Skeletal muscle satellite cell (primary cell): ENCODE measurements at regions not wholly inside any gene's neighbourhood (a gene's known extent, or its start where the extent isn't known, plus 50 kb on each side); places are given as distances from the start of the nearest gene placed in this dataset.

Source experiments
- H3K27me3 ChIP-seq: 2 replicates; pipeline ENCODE4 v1.7.0; 2013; ENCODE audit warnings: low read length; ENCODE audit not compliant: control insufficient read depth, insufficient read depth
- H3K36me3 ChIP-seq: 2 replicates; pipeline ENCODE4 v1.7.0; 2013; ENCODE audit warnings: mild to moderate bottlenecking, control low read depth, low read length; ENCODE audit not compliant: insufficient read depth
- H3K4me1 ChIP-seq: 2 replicates; pipeline ENCODE4 v1.7.0; 2013; ENCODE audit warnings: low read length; ENCODE audit not compliant: control insufficient read depth, insufficient read depth
- H3K4me2 ChIP-seq: 2 replicates; pipeline ENCODE4 v1.7.0; 2013; ENCODE audit warnings: mild to moderate bottlenecking, low read length
- H3K4me3 ChIP-seq: 2 replicates; pipeline ENCODE4 v1.7.0; 2013; ENCODE audit warnings: low read length
- H3K9ac ChIP-seq: 2 replicates; pipeline ENCODE4 v1.7.0; 2013; ENCODE audit warnings: mild to moderate bottlenecking, low read depth, low read length, moderate library complexity
- H3K9me3 ChIP-seq: replicated peaks from 2 replicates; pipeline ENCODE4 v1.7.0; 2013; ENCODE audit warnings: mild to moderate bottlenecking, control low read depth, low read length

DNA sequence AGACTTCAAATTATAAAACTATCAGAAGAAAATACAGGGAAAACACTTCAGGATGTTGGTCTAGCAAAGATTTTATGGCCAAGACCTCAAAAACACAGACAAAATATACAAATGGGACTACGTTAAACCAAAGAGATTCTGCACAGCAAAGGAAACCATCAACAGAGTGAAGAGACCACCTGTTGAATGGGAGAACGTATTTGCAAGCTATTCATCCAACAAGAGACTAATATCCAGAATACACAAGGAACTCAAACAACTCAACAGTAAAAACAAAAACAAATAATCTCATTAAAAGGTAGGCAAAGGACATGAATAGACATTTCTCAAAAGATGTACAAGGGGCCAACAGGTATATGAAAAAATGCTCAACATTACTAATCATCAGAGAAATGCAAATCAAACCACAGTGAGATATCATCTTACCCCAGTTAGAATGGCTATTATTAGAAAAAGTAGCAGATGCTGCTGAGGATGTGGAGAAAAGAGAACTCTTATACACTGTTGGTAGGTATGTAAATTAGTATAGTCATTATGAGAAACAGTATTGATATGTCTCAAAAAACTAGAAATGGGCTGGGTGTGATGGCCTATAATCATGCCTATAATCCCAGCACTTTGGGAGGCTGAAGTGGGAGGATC, 112.6 kb downstream of the LRIG2 start:
- H3K27me3 ChIP-seq: peaks cover 49% of the 10 kb centered on the region
- H3K4me2 ChIP-seq: no peak overlapping the region
- no peaks in the 10 kb centered on the region for H3K36me3 ChIP-seq
- no peak overlapping the region for H3K9ac ChIP-seq
- H3K9me3 ChIP-seq: no peaks in the 10 kb centered on the region
- H3K4me1 ChIP-seq: no peaks in the 10 kb centered on the region
- no peak overlapping the region for H3K4me3 ChIP-seq

DNA sequence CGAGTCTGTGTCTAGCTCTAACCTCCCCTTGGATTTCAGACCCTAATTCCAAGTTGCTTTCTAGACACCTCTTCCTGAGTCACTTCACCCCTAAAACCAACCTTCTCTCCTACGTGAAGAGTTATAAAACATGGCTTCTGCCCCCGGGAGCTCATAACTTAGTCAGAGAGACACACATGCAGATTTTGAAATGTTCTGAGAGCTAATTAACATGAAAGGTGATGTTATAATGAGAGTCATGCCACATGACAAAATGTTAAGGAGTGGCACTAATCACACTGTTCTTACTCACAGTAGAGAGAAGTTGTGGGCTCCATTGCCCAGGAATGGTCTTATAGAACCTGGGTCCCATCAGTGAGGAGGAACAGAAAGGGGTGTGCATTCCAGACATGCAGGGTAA, 117.1 kb downstream of the LRIG2 start:
- Histone ChIP-seq H3K4me3 (no peak overlapping the region), H3K4me1 (no peaks in the 10 kb centered on the region), H3K27me3 (peaks cover 34% of the 10 kb centered on the region), H3K9me3 (no peaks in the 10 kb centered on the region), H3K36me3 (no peaks in the 10 kb centered on the region), H3K9ac (no peak overlapping the region), H3K4me2 (no peak overlapping the region)

DNA sequence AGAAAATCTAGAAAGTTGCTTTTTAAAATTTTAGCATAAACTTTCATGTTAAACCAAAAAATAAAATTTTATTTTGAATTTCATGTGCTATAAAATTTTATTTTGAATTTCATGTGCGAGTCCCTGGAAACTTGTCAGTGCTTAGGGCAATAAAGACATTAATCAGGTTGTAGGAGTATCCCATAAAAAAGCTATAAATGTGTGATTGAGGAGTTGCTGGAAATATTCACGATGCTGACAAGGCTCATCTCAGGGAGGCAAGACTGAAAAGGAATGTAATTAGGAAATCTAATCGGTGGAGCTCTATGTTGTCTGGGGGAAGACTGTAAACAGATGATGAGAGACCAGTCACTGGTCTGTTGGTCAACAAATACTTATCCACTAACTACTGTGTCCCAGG, 117.9 kb downstream of the LRIG2 start:
- Histone ChIP-seq H3K4me3 (no peak overlapping the region), H3K4me2 (no peak overlapping the region), H3K27me3 (peaks cover 31% of the 10 kb centered on the region), H3K4me1 (no peaks in the 10 kb centered on the region), H3K9me3 (no peaks in the 10 kb centered on the region), H3K36me3 (no peaks in the 10 kb centered on the region), H3K9ac (no peak overlapping the region)

DNA sequence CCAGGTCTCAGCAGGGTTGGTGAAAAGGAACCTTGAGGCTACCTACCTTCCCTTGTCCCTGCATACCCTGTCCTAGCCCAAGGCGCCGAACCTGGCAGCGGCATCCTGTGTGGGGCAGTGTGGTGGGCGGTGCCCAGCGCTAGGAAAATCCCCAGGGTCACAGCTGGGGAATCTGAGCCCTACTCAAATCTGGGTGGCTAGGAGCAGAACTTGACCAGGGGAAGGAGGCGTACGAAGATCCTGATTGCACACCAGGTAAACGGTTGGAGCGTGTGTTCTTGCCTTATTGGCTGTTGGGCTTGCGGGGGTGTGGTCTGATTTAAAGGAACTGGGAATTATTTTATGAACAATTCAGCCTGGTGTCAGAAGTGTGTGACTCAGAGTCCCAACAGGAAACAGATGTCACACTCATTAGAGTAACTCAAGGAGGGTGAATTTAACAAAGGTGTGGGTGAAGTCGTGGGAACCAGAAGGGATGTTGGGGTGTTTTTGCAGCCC, 118.6 kb downstream of the LRIG2 start:
- no peak overlapping the region for H3K4me2 ChIP-seq
- H3K9ac ChIP-seq: no peak overlapping the region
- H3K9me3 ChIP-seq: no peaks in the 10 kb centered on the region
- H3K4me3 ChIP-seq: no peak overlapping the region
- no peaks in the 10 kb centered on the region for H3K4me1 ChIP-seq
- peaks cover 35% of the 10 kb centered on the region for H3K27me3 ChIP-seq
- no peaks in the 10 kb centered on the region for H3K36me3 ChIP-seq

DNA sequence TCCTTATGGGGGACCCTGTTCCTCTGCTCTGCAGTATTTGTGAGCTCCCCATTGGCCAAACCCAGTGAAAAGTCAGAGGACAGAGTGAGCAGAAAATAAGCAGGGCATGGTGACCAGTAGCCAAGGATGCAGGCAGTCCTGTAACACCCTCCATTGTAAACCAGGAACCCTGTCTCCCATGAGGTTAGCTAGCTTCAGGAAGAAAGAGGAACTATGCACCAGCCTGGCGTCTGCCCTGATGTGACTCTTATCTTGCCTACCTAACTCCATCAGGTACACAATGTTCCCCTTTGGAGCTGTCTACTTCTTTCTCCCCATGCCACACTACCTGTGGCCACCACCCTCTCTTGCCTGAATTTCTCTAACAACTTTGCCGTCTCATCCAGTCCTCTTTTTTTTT, 119.2 kb downstream of the LRIG2 start:
- Histone ChIP-seq H3K9ac (no peak overlapping the region), H3K9me3 (no peaks in the 10 kb centered on the region), H3K27me3 (peaks cover 41% of the 10 kb centered on the region), H3K4me3 (no peak overlapping the region), H3K4me2 (no peak overlapping the region), H3K36me3 (no peaks in the 10 kb centered on the region), H3K4me1 (no peaks in the 10 kb centered on the region)

DNA sequence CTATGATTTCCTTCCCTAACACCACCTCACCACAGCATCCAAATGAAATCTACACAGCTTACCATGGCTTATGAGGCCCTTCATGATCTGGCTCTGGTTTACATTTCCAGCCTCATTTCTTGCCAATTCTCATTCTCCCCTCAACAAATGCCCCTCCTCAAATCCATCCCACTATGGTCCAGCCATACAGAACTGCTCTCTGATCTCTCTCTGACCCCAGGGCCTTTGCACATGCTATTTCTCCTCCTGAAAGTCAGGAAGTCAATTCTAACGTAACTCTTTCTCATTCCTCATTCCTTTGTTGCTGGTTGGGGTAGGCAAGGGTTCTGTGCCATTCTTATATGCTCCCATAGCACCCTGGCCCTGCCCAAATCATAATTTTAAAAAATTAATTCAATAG, 120.0 kb downstream of the LRIG2 start:
- peaks cover 39% of the 10 kb centered on the region for H3K27me3 ChIP-seq
- no peak overlapping the region for H3K9ac ChIP-seq
- H3K4me2 ChIP-seq: no peak overlapping the region
- no peaks in the 10 kb centered on the region for H3K9me3 ChIP-seq
- H3K4me1 ChIP-seq: no peaks in the 10 kb centered on the region
- no peak overlapping the region for H3K4me3 ChIP-seq
- no peaks in the 10 kb centered on the region for H3K36me3 ChIP-seq

DNA sequence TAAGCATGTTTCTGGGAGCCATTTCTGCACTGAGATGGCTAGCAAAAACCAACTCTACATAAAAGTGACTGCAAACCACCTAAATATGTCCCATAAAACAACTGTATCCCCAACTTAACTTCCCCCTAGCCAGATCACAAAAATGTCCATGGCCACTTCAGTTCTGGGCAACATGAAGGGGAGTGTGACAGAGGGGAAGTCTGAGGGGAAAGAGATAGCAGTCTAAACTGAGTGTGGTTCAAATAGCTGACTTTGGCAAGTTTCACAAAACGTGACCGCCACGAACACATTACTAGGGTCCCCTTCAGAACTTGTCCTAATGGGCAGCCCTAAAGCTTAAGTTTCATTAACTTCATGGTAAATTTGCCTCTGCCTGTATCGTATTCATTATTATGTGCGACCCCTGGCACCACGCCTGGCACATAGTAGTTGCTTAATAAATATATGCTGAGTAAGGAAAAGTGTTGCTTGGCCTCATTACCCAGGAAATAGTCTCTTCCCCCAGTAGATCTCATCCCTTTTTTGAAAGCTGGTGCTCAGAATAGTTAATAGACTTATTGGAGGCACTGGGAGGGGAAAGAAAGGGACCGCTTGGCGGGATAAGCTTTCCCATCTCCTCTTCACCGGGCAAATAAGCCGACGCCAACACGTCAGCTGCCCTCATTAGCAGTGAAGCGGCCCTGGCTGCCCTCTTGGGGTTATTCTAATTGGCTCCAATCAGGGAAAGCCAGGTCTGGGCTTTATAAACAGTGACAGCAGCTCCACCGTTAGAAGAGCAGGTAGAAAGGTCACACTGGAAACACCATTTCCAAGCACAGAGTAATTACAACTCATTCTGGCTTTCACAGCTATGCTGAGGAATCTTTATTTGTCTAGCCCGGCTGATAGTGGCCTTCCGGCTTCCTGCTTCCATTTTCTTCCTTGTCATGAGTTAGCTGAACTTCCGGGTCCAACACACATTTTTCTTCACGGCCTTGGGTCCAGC, 122.1 kb downstream of the LRIG2 start:
- H3K9ac ChIP-seq: no peak overlapping the region
- H3K9me3 ChIP-seq: no peaks in the 10 kb centered on the region
- no peaks in the 10 kb centered on the region for H3K36me3 ChIP-seq
- H3K4me2 ChIP-seq: no peak overlapping the region
- no peak overlapping the region for H3K4me3 ChIP-seq
- H3K27me3 ChIP-seq: peaks cover 28% of the 10 kb centered on the region
- H3K4me1 ChIP-seq: no peaks in the 10 kb centered on the region

DNA sequence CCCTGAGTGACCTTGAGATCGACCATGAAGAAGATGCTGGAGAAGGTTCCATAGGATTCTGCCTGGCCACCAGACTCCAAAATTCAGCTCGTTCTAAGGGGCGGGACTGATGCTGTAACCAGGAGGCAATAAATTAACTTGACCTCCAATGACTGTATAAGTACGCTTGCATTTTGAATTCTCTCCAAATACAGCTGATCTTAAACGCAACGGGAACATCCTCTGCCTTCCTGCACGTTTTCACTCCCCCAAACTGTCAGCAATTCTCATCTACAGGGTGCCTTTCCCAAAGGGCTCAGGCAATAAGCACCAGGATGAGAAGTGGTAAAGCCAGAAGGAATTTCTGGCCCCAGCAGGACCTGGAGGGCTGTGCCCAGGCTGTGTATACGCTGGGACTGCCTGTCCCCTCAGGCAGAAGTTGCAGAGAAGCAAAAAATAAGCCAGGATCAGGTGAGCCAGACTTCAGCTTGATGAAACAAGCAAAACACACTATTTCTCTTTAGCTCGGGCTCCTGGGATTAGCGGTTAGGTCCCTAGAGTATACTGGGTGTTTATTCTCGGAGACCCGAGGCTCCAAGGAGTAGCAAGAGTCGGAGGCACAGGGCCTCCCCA, 124.8 kb downstream of the LRIG2 start:
- Histone ChIP-seq H3K9me3 (no peaks in the 10 kb centered on the region), H3K4me2 (no peak overlapping the region), H3K36me3 (no peaks in the 10 kb centered on the region), H3K4me1 (no peaks in the 10 kb centered on the region), H3K4me3 (no peak overlapping the region), H3K27me3 (peaks cover 22% of the 10 kb centered on the region), H3K9ac (no peak overlapping the region)

DNA sequence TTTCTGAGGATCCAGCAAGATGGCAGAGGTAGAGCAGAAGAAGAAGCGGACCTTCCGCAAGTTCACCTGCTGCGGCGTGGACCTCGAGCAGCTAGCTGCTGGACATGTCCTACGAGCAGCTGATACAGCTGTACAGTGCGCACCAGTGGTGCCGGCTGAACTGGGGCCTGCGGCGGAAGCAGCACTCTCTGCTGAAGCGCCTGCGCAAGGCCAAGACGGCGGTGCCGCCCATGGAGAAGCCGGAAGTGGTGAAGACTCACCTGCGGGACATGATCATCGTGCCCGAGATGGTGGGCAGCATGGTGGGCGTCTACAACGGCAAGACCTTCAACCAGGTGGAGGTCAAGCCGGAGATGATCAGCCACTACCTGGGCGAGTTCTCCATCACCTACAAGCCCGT, 125.8 kb downstream of the LRIG2 start:
- H3K4me1 ChIP-seq: no peaks in the 10 kb centered on the region
- H3K9ac ChIP-seq: no peak overlapping the region
- peaks cover 22% of the 10 kb centered on the region for H3K27me3 ChIP-seq
- no peak overlapping the region for H3K4me3 ChIP-seq
- H3K9me3 ChIP-seq: no peaks in the 10 kb centered on the region
- H3K4me2 ChIP-seq: no peak overlapping the region
- H3K36me3 ChIP-seq: no peaks in the 10 kb centered on the region

DNA sequence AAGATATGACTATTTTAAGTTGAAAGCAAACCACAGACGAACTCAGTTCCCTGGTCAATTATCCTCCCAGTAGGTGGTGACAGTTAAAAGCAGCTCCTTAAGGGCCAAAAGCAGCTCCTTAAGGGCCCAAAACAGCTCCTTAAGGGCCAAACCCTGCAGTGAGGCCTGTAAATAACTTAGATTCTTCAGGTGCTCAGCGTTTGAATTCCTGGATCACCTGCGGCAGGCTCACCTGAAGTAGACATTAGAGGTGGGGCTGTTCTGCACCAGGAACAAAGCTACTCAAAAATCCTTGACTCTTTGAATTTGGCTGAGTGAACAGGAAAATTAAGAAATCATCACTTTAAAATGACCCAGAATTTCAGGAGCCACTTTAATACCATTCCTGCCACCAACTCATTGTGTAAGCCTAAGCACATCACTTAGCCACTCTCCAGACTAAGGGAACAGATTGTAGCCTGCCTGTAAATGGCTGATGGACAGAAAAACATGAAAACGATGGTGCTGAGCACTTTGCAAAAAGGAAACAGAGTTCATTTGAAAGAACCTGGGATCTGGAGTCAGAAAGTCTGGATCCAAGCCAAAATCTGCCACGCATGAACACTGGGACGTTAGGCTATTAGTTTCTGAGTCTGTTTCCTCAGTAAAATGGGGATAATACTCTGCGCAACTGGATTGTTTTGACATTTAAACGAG, 126.9 kb downstream of the LRIG2 start:
- no peaks in the 10 kb centered on the region for H3K36me3 ChIP-seq
- peaks cover 17% of the 10 kb centered on the region for H3K27me3 ChIP-seq
- no peak overlapping the region for H3K4me3 ChIP-seq
- no peak overlapping the region for H3K4me2 ChIP-seq
- H3K9me3 ChIP-seq: no peaks in the 10 kb centered on the region
- no peaks in the 10 kb centered on the region for H3K4me1 ChIP-seq
- no peak overlapping the region for H3K9ac ChIP-seq

DNA sequence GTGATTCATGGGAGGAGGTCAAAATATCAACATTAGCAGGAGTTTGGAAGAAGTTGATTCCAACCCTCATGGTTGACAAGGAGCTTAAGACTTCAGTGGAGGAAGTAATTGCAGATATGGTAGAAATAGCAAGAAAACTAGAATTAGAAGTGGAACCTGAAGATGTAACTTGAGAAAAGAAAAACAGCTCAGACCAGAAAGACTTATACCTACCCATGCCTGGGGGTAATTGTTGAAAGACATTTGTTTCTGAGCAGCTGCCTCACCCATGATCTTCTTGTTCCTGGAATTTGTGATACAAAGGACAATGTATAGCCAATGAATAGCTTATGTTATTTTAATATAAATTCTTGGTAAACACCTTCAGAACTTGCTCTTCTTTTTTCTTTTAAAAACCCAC, 128.6 kb downstream of the LRIG2 start:
- H3K36me3 ChIP-seq: no peaks in the 10 kb centered on the region
- no peak overlapping the region for H3K4me2 ChIP-seq
- no peak overlapping the region for H3K4me3 ChIP-seq
- no peak overlapping the region for H3K9ac ChIP-seq
- H3K9me3 ChIP-seq: no peaks in the 10 kb centered on the region
- H3K4me1 ChIP-seq: no peaks in the 10 kb centered on the region
- H3K27me3 ChIP-seq: peaks cover 19% of the 10 kb centered on the region
